ENCODE measurements at regions not wholly inside any gene's neighbourhood (a gene's known extent, or its start where the extent isn't known, plus 50 kb on each side); places are given as distances from the start of the nearest gene placed in this dataset.
"Not testable (repeated sequence)": the region's sequence is repeated elsewhere in the genome, so short reads cannot be mapped to it uniquely, and the experiment has no call there.

DNA sequence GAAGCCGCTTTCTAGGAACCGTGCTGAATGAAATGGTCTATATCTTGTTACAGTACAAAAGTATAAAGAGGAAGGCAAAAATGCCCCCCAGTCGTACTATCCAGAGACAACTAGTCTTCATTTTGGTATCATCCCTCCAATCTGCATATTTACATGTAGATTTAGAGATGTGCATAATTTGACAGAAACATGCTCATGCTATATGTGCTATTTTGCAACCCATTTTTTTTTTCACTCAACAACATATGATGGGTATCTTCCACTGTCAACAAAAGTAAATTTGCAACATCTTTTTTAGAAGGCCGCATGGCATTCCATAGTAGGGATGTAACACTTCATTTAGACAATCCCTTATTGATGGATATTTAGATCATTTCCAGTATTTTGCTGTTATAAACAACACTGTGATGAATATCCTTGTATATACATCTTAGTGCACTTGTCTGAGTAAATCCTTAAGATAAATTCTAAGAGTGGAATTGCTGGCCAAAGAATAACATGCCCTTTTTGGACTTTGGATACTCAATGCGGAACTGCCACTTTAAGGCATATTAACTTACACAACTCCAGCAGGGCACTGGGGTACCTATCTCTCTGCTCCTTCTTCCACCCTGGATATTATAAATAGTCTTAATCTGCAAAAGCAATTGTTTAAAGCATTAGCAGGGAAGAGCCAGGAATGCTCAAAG, 71.1 kb upstream of the SH3PXD2B start:
- no peaks in the 10 kb centered on the region for H3K9me3 ChIP-seq (ENCODE audit: low read length)
- Mint-ChIP-seq H3K4me1 (no peaks in the 10 kb centered on the region), H3K36me3 (no peaks in the 10 kb centered on the region), H3K27me3 (peaks cover 12 to 37% of the 10 kb centered on the region in 2 donors), H3K27ac (no peak overlapping the region), H3K4me3 (no peak overlapping the region), H3K9me3 (peaks cover 13 to 20% (median 15%) of the 10 kb centered on the region in 5 donors)
- no peak for DNase-seq
- no peak overlapping the region for H3K27ac ChIP-seq (ENCODE audit: low read depth, low read length)
- H3K4me1 ChIP-seq (ENCODE audit: insufficient read depth, low read length): no peaks in the 10 kb centered on the region
- POLR2A ChIA-PET: no interaction called here
- no peaks in the 10 kb centered on the region for H3K36me3 ChIP-seq (ENCODE audit: insufficient read depth, low read length)
- no peak overlapping the region for H3K4me3 ChIP-seq (ENCODE audit: low read length)
- CTCF ChIA-PET: no interaction called here
- no peaks in the 10 kb centered on the region for H3K27me3 ChIP-seq (ENCODE audit: insufficient read depth, low read length, poor library complexity, severe bottlenecking)

DNA sequence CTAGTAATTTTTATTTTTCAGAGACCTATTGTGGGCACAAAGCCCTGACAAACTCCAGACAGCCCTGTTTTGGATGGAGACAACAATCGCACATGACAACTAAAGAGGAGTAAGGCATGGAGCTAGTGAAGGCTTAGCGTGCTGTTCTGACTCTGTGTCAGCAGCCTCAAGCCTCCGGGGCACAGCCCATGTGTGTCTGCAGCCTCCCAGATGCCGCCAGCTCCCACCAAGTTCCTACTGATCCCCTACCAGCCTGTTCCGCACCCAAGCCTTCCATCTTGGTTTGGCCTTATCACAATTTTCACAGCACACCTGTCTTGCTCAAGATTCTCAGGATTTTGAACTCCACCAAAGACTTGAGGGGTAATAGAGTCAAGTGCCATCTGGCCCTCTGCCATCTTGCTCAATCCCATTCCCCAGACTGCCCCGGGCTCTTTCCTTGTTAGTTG, 70.3 kb upstream of the SH3PXD2B start:
- no peaks in the 10 kb centered on the region for H3K4me1 ChIP-seq (ENCODE audit: insufficient read depth, low read length)
- Mint-ChIP-seq H3K9me3 (peaks cover 14 to 22% (median 19%) of the 10 kb centered on the region in 5 donors), H3K4me3 (no peak overlapping the region), H3K27me3 (peaks cover 7 to 31% of the 10 kb centered on the region in 2 donors), H3K4me1 (no peaks in the 10 kb centered on the region), H3K36me3 (no peaks in the 10 kb centered on the region), H3K27ac (peak overlapping the region in 1 of 8 donors; percentile 76)
- H3K27ac ChIP-seq (ENCODE audit: low read depth, low read length): no peak overlapping the region
- H3K9me3 ChIP-seq (ENCODE audit: low read length): no peaks in the 10 kb centered on the region
- POLR2A ChIA-PET: no interaction called here
- no peak for DNase-seq
- CTCF ChIA-PET: no interaction called here
- no peaks in the 10 kb centered on the region for H3K27me3 ChIP-seq (ENCODE audit: insufficient read depth, low read length, poor library complexity, severe bottlenecking)
- no peak overlapping the region for H3K4me3 ChIP-seq (ENCODE audit: low read length)
- H3K36me3 ChIP-seq (ENCODE audit: insufficient read depth, low read length): no peaks in the 10 kb centered on the region

GRCh38 chr5:172523146-172523745, 68.9 kb upstream of the SH3PXD2B start:
- no peaks in the 10 kb centered on the region for H3K9me3 ChIP-seq (ENCODE audit: low read length)
- peaks cover 8 to 27% of the 10 kb centered on the region in 2 donors for H3K27me3 Mint-ChIP-seq
- H3K27me3 ChIP-seq (ENCODE audit: insufficient read depth, low read length, poor library complexity, severe bottlenecking): no peaks in the 10 kb centered on the region
- no peak for DNase-seq
- H3K9me3 Mint-ChIP-seq: peaks cover 17 to 22% (median 21%) of the 10 kb centered on the region in 5 donors
- no peak overlapping the region for H3K27ac ChIP-seq (ENCODE audit: low read depth, low read length)
- no peak overlapping the region for H3K27ac Mint-ChIP-seq
- CTCF ChIA-PET: no interaction called here
- no peak overlapping the region for H3K4me3 Mint-ChIP-seq
- no peaks in the 10 kb centered on the region for H3K36me3 ChIP-seq (ENCODE audit: insufficient read depth, low read length)
- H3K36me3 Mint-ChIP-seq: no peaks in the 10 kb centered on the region
- POLR2A ChIA-PET: no interaction called here
- no peak overlapping the region for H3K4me3 ChIP-seq (ENCODE audit: low read length)
- no peaks in the 10 kb centered on the region for H3K4me1 Mint-ChIP-seq
- H3K4me1 ChIP-seq (ENCODE audit: insufficient read depth, low read length): no peaks in the 10 kb centered on the region

DNA sequence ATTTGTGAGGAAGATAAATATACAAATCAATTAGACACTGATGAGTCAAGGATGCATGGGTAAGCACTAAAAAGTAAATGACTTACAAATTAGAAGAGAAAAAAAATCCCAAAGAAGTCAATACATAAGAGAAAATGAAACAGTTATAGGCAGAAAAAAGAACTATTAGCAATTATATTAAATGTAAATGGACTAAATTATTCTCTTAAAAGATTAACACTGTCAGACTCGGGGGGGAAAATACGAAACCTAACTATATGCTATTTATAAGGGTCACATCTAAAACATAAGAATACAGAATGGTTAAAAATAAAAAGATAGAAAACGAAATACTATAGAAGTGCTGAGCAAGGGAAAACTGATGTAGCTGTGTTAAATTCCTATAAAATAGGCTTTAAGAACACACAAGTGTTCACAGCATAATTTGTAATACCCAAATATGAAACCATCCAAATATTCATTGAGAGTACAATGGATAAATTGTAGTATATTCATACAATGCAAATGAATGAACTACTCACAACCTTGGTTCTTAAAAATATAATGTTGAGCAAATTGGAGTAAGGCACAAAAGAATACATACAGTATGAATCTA, 67.1 kb upstream of the SH3PXD2B start:
- H3K27me3 Mint-ChIP-seq: peaks cover 11 to 12% of the 10 kb centered on the region in 2 donors
- Histone ChIP-seq H3K27ac (ENCODE audit: low read depth, low read length) (no peak overlapping the region), H3K36me3 (ENCODE audit: insufficient read depth, low read length) (no peaks in the 10 kb centered on the region), H3K9me3 (ENCODE audit: low read length) (no peaks in the 10 kb centered on the region), H3K4me3 (ENCODE audit: low read length) (no peak overlapping the region), H3K27me3 (ENCODE audit: insufficient read depth, low read length, poor library complexity, severe bottlenecking) (no peaks in the 10 kb centered on the region), H3K4me1 (ENCODE audit: insufficient read depth, low read length) (no peaks in the 10 kb centered on the region)
- H3K36me3 Mint-ChIP-seq: no peaks in the 10 kb centered on the region
- H3K9me3 Mint-ChIP-seq: peaks cover 17 to 22% (median 21%) of the 10 kb centered on the region in 5 donors
- H3K4me3 Mint-ChIP-seq: no peak overlapping the region
- ChIA-PET CTCF (no interaction called here), POLR2A (no interaction called here)
- H3K27ac Mint-ChIP-seq: peak overlapping the region in 1 of 8 donors; percentile 34
- H3K4me1 Mint-ChIP-seq: no peaks in the 10 kb centered on the region
- DNase-seq: no peak

DNA sequence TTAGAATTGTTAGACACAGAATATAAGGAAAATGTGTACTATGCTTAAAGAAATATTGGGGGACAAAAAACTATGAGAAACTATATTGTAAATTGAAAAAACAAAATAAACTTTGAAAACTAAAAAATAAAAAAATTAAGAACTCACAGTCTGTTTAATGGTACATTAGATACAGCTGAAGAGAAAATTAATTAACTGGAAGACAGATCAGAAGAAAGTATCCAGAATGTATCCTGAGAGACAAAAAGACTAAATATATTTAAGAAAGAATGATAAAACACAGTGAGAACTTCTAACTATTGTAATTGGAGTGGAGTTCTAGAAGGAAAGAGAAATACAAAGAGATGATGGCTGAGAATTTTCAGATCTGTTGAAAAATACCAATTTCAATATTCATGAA, 57.6 kb upstream of the SH3PXD2B start:
- Mint-ChIP-seq H3K4me3 (no peak overlapping the region), H3K4me1 (no peaks in the 10 kb centered on the region), H3K9me3 (peaks cover 20 to 27% (median 21%) of the 10 kb centered on the region in 5 donors), H3K27ac (no peak overlapping the region), H3K27me3 (peaks cover 21 to 44% of the 10 kb centered on the region in 2 donors), H3K36me3 (peaks cover 0 to 10% (median 0%) of the 10 kb centered on the region in 3 donors)
- no peak for DNase-seq
- H3K9me3 ChIP-seq (ENCODE audit: low read length): no peaks in the 10 kb centered on the region
- no peak overlapping the region for H3K4me3 ChIP-seq (ENCODE audit: low read length)
- H3K27me3 ChIP-seq (ENCODE audit: insufficient read depth, low read length, poor library complexity, severe bottlenecking): no peaks in the 10 kb centered on the region
- H3K36me3 ChIP-seq (ENCODE audit: insufficient read depth, low read length): no peaks in the 10 kb centered on the region
- ChIA-PET POLR2A (no interaction called here), CTCF (no interaction called here)
- no peak overlapping the region for H3K27ac ChIP-seq (ENCODE audit: low read depth, low read length)
- H3K4me1 ChIP-seq (ENCODE audit: insufficient read depth, low read length): no peaks in the 10 kb centered on the region

- Histone ChIP-seq H3K27ac (ENCODE audit: low read depth, low read length) (no peak overlapping the region), H3K9me3 (ENCODE audit: low read length) (no peaks in the 10 kb centered on the region), H3K36me3 (ENCODE audit: insufficient read depth, low read length) (no peaks in the 10 kb centered on the region), H3K4me1 (ENCODE audit: insufficient read depth, low read length) (no peaks in the 10 kb centered on the region), H3K27me3 (ENCODE audit: insufficient read depth, low read length, poor library complexity, severe bottlenecking) (no peaks in the 10 kb centered on the region), H3K4me3 (ENCODE audit: low read length) (no peak overlapping the region)
- Mint-ChIP-seq H3K27me3 (peaks cover 20 to 45% of the 10 kb centered on the region in 2 donors), H3K36me3 (peaks cover 0 to 10% (median 0%) of the 10 kb centered on the region in 3 donors), H3K9me3 (peaks cover 16 to 27% (median 21%) of the 10 kb centered on the region in 5 donors), H3K27ac (no peak overlapping the region), H3K4me3 (no peak overlapping the region), H3K4me1 (no peaks in the 10 kb centered on the region)
- ChIA-PET POLR2A (no interaction called here), CTCF (no interaction called here)
- no peak for DNase-seq
These were observed 55.1 kb upstream of the SH3PXD2B start for GRCh38 chr5:172509405-172509781.

DNA sequence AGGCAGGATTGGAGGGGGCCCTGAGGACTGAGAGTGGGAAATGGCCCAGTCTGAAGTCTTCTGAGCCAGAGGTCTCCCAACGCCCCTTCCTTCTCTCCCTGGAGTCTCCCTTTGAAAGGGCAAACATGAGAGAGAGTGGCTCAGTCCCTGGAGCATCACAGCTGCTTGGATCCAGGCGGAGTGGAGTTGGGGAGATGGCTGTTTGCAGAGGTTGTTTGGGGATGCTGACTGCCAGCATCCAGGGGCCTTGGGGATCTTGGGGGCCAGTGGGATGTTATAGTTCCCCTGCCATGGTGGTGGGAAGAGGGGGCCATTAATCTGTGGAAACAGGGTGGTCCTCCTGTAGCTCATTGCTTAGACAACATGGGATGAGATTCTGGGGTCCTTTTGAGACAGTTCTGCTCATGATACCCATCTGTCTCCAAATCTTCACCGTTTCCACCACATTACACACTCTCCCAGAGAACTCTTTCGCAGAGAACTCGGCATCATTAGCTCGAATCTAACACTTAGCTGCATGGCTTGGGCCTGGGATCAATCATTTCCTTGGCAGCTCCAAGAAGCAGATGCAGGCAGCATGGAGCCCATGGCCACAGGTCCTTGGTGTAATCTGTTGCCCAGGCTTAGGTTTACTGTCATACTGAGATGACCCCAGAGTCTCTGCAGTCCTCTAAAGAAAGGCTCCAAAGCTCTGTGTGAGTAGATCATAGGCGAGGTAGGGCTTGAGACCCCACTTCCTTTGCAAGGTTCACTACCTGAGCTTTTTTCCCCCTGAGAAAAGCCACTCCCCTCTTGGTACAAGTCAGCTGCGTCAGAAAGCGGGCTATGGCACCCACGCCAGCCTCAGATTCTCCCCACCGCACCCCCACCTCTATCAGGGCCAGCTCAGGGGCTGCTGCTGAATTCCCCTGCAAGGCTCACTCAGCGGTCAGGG, 54.4 kb upstream of the SH3PXD2B start:
- no peak overlapping the region for H3K27ac ChIP-seq (ENCODE audit: low read depth, low read length)
- no peak for DNase-seq
- no peaks in the 10 kb centered on the region for H3K4me1 ChIP-seq (ENCODE audit: insufficient read depth, low read length)
- H3K4me3 ChIP-seq (ENCODE audit: low read length): no peak overlapping the region
- Mint-ChIP-seq H3K9me3 (peaks cover 16 to 27% (median 21%) of the 10 kb centered on the region in 5 donors), H3K27me3 (peaks cover 20 to 45% of the 10 kb centered on the region in 2 donors), H3K4me3 (no peak overlapping the region), H3K36me3 (peaks cover 0 to 10% (median 0%) of the 10 kb centered on the region in 3 donors), H3K4me1 (no peaks in the 10 kb centered on the region), H3K27ac (no peak overlapping the region)
- ChIA-PET CTCF (no interaction called here), POLR2A (no interaction called here)
- H3K36me3 ChIP-seq (ENCODE audit: insufficient read depth, low read length): no peaks in the 10 kb centered on the region
- no peaks in the 10 kb centered on the region for H3K27me3 ChIP-seq (ENCODE audit: insufficient read depth, low read length, poor library complexity, severe bottlenecking)
- no peaks in the 10 kb centered on the region for H3K9me3 ChIP-seq (ENCODE audit: low read length)

GRCh38 chr5:172507485-172507884, 53.2 kb upstream of the SH3PXD2B start:
- H3K27ac Mint-ChIP-seq; DNase-seq; H3K36me3 ChIP-seq (ENCODE audit: insufficient read depth, low read length); H3K27me3 ChIP-seq (ENCODE audit: insufficient read depth, low read length, poor library complexity, severe bottlenecking); CTCF ChIA-PET; H3K4me1 ChIP-seq (ENCODE audit: insufficient read depth, low read length); POLR2A ChIA-PET; H3K4me3 Mint-ChIP-seq; H3K4me1 Mint-ChIP-seq; H3K27ac ChIP-seq (ENCODE audit: low read depth, low read length); H3K4me3 ChIP-seq (ENCODE audit: low read length); H3K9me3 ChIP-seq (ENCODE audit: low read length); H3K36me3 Mint-ChIP-seq: not testable (repeated sequence)
- peaks cover 20 to 34% of the 10 kb centered on the region in 2 donors for H3K27me3 Mint-ChIP-seq
- peaks cover 9 to 19% (median 18%) of the 10 kb centered on the region in 5 donors for H3K9me3 Mint-ChIP-seq

Data from CD8-positive, alpha-beta memory T cell (primary cell).